NCI-H345 treated with DMSO at 0.1 percent for 48 hours (cell line): ENCODE measurements at regions not wholly inside any gene's neighbourhood (a gene's known extent, or its start where the extent isn't known, plus 50 kb on each side); places are given as distances from the start of the nearest gene placed in this dataset.
"Not testable (repeated sequence)": the region's sequence is repeated elsewhere in the genome, so short reads cannot be mapped to it uniquely, and the experiment has no call there.

Source experiments
- DNase-seq: peaks from one replicate; lab custom pipeline; 2025; ENCODE audit not compliant: unreplicated experiment; lab: John Stamatoyannopoulos, UW

DNA sequence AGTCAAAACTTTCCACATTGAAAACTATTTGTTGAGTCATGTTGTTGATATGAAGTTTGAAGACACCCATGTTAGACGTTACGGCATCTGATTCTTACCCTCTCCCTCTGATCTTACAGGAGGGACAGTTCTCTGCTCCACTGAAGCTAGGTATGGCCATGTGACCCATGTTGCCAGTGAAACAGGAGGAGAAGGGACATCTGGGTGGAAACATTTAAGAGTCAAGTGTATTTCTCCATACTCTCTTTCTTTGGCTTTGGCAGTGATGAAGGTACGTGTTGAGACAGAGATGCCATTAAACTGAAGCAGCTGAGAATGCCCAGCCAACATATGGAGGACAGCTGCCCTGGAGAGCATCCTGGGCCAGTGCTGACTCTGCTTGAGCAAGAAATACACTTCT is 198.4 kb upstream of the PTGFR start:
- DNase-seq: no peak

DNA sequence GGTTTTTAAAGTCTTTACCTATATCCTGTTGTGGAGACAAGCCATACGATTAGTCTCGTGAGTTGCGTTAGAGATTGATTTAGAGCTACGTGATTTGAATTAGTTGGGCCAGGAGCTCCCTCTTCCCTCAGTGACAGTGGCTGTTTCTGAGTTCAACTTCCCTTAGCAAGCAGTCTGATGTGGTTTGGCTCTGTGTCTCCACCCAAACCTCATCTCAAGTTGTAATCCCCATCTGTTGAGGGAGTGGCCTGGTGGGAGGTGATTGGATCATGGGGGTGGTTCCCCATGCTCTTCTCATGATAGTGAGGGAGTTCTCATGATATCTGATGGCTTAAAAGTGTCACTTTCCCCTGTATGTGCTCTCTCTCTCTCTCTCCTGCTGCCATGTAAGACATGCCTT is 192.9 kb upstream of the PTGFR start:
- DNase-seq: no peak

- DNase-seq: no peak
Observed at GRCh38 chr1:78298349-78298748, 192.4 kb upstream of the PTGFR start.

- no peak for DNase-seq
Observed at GRCh38 chr1:78301141-78301540, 189.6 kb upstream of the PTGFR start.

DNA sequence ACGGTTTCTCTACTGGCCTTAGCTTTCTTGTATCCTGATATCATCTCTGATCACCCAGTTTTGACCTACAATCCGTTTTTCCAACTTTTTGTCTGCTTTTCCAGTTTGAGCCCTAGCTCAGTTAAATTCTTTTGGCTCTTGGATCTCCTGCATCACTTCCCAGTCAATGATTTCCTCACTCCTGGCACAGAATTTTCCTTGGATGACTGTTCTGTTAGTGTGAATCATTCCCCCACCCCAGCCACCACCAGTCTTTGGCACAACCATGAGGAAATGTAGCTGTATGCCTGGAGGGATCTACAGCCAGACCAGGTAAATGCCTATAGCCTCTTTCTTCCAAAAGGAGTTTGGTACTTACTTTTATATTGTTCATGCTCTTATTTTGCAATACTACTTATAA is 187.2 kb upstream of the PTGFR start:
- DNase-seq: no peak

GRCh38 chr1:78304341-78304740 is 186.4 kb upstream of the PTGFR start:
- no peak for DNase-seq

GRCh38 chr1:78304761-78305160 is 186.0 kb upstream of the PTGFR start:
- DNase-seq: no peak

GRCh38 chr1:78310261-78310660 is 180.5 kb upstream of the PTGFR start:
- not testable (repeated sequence) for DNase-seq

DNA sequence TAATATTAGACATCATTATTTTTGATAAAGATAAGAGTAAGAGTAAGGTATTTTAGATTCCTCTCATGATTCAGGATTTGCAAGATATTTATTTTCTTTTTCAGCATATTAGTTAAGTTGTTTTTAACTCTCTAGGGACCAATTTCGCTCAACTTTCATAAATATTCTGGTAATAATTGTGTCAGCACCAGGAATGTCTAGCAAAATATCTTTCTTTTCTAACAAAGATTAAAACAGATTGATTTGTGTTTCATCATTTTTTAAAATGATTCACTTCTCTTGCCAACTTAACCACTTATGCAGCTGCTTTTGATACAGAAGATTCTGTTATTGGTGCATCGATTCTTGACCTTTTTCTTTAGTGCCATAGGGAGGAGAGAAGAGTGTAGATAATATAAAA is 172.8 kb upstream of the PTGFR start:
- no peak for DNase-seq

DNA sequence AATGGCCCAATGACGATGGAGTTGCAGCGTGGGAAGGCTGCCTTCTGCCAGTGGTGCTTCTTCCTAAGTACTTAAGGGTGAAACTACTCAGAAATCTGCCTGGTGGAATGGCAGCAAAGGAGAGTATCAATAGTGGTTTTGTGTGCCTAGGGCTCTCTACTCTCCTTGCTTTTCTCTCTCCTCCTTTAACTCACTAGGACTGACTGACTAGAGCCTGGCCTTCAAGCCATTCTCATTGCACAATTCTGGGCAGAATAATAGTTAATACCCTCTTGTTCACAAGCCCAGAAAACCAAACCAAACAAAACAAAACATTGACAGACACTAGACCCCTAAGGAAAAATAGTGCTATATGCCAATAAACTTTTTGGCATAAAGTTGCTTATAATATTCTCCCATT is 171.2 kb upstream of the PTGFR start:
- DNase-seq: no peak

DNA sequence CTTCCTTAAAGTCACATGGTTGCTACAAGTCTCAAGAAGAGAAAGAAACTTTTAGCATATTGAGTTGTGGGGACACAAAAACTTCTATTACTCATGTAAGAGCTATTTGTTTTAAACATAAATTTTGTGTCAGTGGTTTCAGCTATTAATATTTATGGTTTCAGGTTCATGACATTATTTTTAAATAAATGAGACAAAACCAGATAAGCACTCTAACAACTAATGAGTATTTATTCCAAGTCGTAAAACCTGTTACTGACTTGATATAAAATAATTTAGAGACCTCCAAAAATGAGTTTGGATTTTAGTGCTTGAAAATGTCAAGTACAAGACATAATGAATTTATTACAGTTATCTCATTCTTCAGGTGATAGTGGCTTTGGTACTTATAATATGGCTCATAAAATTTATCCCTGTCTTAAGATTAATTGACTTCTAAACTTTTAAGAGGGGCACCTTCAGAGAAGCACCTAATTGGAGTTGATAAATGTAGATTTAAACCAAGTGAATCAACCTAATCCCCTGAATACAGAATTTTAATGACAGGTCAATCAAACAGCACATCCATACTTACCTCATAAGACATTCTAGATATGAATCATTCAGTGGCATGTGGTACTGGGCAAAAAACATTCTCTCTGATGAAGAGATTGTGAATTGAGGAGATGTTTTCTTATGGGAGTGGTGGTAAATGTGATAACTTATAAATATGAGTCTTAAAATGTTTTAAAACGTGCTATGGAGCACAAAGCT is 167.7 kb upstream of the PTGFR start:
- no peak for DNase-seq

DNA sequence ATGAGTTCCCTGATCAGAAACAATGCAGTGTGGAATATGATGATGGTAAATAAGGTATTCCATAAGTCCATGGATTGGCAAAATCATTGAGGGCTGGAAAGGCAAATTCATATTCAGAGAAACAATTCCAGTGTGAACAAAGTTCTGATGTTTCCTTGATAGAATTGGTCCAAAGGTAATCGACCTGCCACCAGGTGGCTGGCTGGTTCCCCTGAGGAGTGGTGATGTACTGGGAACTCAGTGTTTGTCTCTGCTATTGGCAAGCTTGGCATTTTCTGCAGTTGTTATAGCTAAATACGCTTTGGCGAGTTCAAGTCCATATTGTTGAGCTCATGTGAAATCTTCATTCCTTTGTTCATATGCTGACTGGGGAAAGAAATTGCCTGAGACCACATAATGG is 165.5 kb upstream of the PTGFR start:
- DNase-seq: no peak

DNA sequence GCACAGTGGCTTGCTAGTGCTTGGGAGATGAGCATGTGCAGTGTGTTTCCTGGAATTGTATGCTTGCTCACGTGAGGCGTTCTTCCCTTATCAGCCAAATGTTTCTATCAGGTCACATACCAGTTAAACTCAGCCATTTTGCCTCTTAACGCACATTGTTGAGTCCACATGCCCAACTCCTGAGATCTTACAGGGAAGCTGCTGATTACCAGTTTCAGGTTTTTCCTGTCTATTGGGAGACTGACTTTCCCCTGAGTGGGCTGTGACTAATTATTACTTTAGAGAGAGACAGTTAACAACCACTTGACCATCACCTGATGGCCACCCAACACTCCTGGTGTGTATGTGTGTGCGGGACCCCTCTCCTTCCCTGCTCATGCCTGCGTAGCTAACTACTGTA is 161.3 kb upstream of the PTGFR start:
- no peak for DNase-seq

DNA sequence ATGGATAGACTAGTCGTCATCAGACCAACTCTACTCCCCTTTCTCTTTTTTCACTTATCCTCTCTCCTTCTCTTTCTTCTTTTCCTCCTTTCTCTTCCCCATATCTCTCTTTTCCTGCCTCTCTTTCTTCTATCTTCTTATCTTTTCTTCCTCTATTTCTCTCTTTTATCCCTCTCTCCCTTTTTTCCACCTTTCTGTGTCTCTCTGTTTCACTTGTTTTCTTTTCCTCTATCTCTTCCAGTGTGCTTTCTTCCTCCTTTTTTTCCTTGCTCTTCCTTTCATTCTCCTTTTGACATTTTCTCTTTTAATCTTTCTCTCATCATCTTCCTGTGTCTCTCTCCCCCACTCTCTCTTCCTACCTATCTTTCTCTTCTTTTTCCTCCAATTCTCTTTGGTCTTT is 159.0 kb upstream of the PTGFR start:
- DNase-seq: no peak

- no peak for DNase-seq
Observed at GRCh38 chr1:78333502-78333901, 157.3 kb upstream of the PTGFR start.

DNA sequence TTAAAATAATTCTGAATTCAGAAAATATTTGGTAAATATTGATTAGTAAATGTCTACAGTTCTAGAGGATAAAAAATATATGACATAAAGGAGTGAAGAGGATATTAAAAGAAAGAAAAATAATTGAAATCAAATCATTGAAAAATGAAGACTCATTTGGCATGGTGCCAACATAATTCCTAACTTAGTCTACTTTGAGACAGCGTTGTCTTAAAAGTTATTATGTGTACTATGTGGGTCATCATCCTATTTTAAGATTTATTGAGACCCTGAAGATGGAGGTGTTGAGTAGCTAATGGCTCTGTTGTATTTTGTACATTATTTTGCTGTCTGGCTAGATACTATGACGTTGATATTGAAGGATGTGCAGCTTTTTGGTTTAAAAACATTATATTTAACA is 156.7 kb upstream of the PTGFR start:
- DNase-seq: no peak

DNA sequence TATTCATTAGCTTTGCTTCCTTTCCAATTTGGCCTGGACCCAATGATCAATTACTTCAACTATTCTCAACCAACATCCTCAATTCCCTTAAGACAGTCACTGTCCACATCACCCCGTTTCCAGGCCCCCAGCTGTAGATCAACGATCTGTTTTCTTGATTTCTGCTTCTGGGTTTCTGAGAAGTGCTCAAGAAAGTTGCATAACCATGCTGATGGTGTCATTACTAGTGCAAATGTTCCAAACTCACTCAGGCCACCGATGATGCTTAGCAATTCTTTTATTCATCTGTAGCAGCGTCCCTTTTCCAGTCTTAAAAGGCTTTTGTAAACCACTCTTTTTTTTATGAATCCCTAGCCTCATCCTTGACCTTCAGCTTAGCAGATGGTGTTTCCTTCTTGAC is 155.8 kb upstream of the PTGFR start:
- no peak for DNase-seq

DNA sequence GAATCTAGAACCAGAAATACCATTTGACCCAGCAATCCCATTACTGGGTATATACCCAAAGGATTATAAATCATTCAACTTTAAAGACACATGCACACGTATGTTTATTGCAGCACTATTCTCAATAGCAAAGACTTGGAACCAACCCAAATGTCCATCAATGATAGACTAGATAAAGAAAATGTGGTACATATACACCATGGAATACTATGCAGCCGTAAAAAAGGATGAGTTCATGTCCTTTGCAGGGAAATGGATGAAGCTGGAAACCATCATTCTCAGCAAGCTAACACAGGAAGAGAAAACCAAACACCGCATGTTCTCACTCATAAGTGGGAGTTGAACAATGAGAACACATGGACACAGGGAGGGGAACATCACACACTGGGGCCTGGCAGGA is 154.0 kb upstream of the PTGFR start:
- not testable (repeated sequence) for DNase-seq

DNA sequence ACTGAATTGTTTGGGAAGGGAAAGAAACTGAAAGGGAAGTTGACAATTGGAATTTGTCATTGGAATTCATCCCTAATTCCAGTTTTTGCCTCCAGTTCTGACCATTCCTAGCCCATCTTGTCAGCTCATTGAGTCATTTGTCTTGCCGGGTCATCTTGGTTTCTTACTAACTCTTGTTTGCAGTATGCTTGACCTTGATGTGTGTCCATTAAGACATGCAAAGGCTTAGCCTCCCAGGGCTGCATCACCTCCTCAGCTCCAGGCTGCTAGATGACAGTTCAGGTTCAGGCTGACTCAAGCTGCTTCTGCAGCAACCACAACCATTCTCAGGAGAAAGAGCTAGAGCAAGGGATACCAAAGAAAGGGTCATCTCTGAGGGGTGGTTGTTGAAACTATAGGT is 151.3 kb upstream of the PTGFR start:
- no peak for DNase-seq

DNA sequence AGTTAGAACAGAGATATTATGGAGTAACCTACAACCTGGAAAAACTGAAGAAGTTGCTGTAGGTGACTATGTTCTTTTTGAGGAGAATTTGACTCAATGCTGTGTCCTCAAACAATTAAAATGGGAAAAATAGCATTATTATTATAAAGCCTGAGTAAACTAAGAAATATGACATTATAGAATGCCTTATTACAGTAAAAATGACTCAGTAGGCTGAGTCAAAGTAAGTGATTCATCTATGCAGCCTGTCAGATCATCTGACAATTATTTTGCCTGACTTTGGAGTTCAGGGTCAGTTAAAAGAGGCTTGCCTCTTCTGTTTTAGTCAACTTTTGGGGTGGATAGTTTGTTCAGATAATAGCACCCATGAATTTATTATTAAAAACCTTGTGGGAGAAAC is 150.8 kb upstream of the PTGFR start:
- DNase-seq: no peak

- DNase-seq: no peak
Observed at GRCh38 chr1:78348496-78349284, 142.1 kb upstream of the PTGFR start.

DNA sequence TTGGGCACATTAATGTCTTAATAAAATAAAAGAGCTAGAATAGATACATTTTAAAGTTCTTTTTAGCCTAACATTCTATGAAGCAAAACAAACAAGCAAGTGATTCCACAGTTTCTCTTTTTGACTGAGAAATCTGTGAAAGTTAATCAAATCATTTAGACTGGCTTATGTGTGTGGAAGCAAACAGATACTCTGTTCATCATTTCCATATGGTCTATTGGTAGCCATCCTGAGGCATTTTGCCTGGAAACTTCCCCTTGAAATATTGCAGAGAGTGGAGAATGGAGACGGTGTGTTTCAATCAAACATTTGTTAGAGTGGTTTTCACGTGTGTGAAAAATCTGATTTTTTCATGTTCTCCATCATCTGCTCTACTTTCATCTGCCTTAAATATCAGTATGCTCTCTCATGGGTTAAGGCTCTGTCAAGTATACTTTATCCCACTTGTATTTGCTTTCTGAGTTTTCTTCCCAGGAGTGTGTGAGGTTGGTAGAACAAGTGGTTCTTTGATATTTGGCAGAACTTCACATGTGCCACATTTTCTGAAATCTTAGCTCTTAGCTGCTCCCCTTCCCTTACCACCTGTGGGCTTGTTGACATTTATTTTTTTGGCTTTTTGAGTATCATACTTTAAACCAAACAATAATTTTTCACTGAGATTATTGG is 139.1 kb upstream of the PTGFR start:
- no peak for DNase-seq
